Neuronal stem cell (in vitro differentiated cells): ENCODE measurements at regions not wholly inside any gene's neighbourhood (a gene's known extent, or its start where the extent isn't known, plus 50 kb on each side); places are given as distances from the start of the nearest gene placed in this dataset.

Experiments
- DNase-seq: peaks from one replicate; pipeline ENCODE4 v3.0.0-alpha.2; 2013; ENCODE audit warnings: low spot score
- H2AFZ ChIP-seq: one replicate; pipeline ENCODE4 v1.6.1; 2013; ENCODE audit warnings: mild to moderate bottlenecking, low read length, inconsistent platforms
- H2AK5ac ChIP-seq: 2 replicates; pipeline ENCODE4 v1.6.1; 2013; ENCODE audit warnings: low read depth, mild to moderate bottlenecking, inconsistent platforms, low read length, moderate library complexity, mixed read lengths
- H2BK120ac ChIP-seq: 2 replicates; pipeline ENCODE4 v1.6.1; 2013; ENCODE audit warnings: low read depth, mild to moderate bottlenecking, inconsistent platforms, low read length, moderate library complexity, mixed read lengths
- H2BK12ac ChIP-seq: one replicate; pipeline ENCODE4 v1.6.1; 2013; ENCODE audit warnings: low read length, inconsistent platforms
- H2BK15ac ChIP-seq: 2 replicates; pipeline ENCODE4 v1.6.1; 2013; ENCODE audit warnings: mild to moderate bottlenecking, low read length, inconsistent platforms, mixed read lengths
- H2BK5ac ChIP-seq: one replicate; pipeline ENCODE4 v1.6.1; 2013; ENCODE audit warnings: inconsistent platforms, mild to moderate bottlenecking, low read length, moderate library complexity
- H3K14ac ChIP-seq: one replicate; pipeline ENCODE4 v1.6.1; 2013; ENCODE audit warnings: low read length, inconsistent platforms
- H3K18ac ChIP-seq: 2 replicates; pipeline ENCODE4 v1.6.1; 2013; ENCODE audit warnings: low read length, inconsistent platforms
- H3K23ac ChIP-seq: 2 replicates; pipeline ENCODE4 v1.6.1; 2013; ENCODE audit warnings: low read depth, mild to moderate bottlenecking, mixed read lengths, low read length, inconsistent platforms; ENCODE audit not compliant: poor library complexity
- H3K27ac ChIP-seq: replicated peaks from 3 replicates; pipeline ENCODE4 v1.5.1; 2013; ENCODE audit warnings: low read length, inconsistent platforms
- H3K27me3 ChIP-seq, 3 experiments: 2 replicates each; pipeline ENCODE4 v1.6.1; 2013; ENCODE audit warnings: low read length in 3 of 3, mild to moderate bottlenecking in 2 of 3, inconsistent platforms in 1 of 3, low read depth in 1 of 3, mixed read lengths in 1 of 3, moderate library complexity in 1 of 3; ENCODE audit not compliant: control insufficient read depth in 3 of 3, insufficient read depth in 3 of 3
- H3K36me3 ChIP-seq, 2 donors: replicated peaks in 1 of 2; 2 replicates each; pipeline ENCODE4 v1.6.1; 2013; ENCODE audit warnings: low read length in 2 of 2; ENCODE audit not compliant: control insufficient read depth in 2 of 2, insufficient read depth in 2 of 2
- H3K4ac ChIP-seq: 2 replicates; pipeline ENCODE4 v1.6.1; 2013; ENCODE audit warnings: inconsistent platforms, mild to moderate bottlenecking, low read length, moderate library complexity
- H3K4me1 ChIP-seq, 2 donors: 1 replicate in 1 of 2; 2 replicates in 1 of 2; pipeline ENCODE4 v1.6.1; 2013; ENCODE audit warnings: low read length in 2 of 2, low read depth in 1 of 2; ENCODE audit not compliant: control insufficient read depth in 2 of 2, insufficient read depth in 1 of 2
- H3K4me2 ChIP-seq: one replicate; pipeline ENCODE4 v1.6.1; 2013; ENCODE audit warnings: mild to moderate bottlenecking, low read length, inconsistent platforms; ENCODE audit not compliant: insufficient read depth, poor library complexity, severe bottlenecking
- H3K4me3 ChIP-seq, 2 donors: 2 replicates each; pipeline ENCODE4 v1.5.1; 2013; ENCODE audit warnings: low read length in 2 of 2, mild to moderate bottlenecking in 2 of 2, inconsistent platforms in 1 of 2, moderate library complexity in 1 of 2
- H3K79me1 ChIP-seq: one replicate; pipeline ENCODE4 v1.6.1; 2013; ENCODE audit warnings: low read depth, mild to moderate bottlenecking, inconsistent platforms, low read length, moderate library complexity
- H3K9ac ChIP-seq: one replicate; pipeline ENCODE4 v1.6.1; 2013; ENCODE audit warnings: mild to moderate bottlenecking, low read depth, low read length, inconsistent platforms; ENCODE audit not compliant: poor library complexity
- H3K9me3 ChIP-seq, 2 donors: replicated peaks in 1 of 2; 2 replicates each; pipeline versions ENCODE3 to v1.6.1; 2013; ENCODE audit warnings: low read length in 2 of 2, mild to moderate bottlenecking in 2 of 2, inconsistent platforms in 1 of 2, low read depth in 1 of 2, mixed read lengths in 1 of 2, moderate library complexity in 1 of 2; ENCODE audit not compliant: control insufficient read depth in 2 of 2, insufficient read depth in 1 of 2
- H4K8ac ChIP-seq: one replicate; pipeline ENCODE4 v1.6.1; 2013; ENCODE audit warnings: low read depth, mild to moderate bottlenecking, inconsistent platforms, low read length, moderate library complexity
- H4K91ac ChIP-seq: one replicate; pipeline ENCODE4 v1.6.1; 2013; ENCODE audit warnings: low read length, low read depth, mild to moderate bottlenecking, inconsistent platforms; ENCODE audit not compliant: poor library complexity
- WGBS, 2 donors: extraction: QIAGEN DNeasy Blood & Tissue Kit; methylation state at CpG; one replicate each; pipeline ENCODE4 v1.1.7; 2013; ENCODE audit warnings: missing lambda C conversion rate in 2 of 2, mixed read lengths in 1 of 2; ENCODE audit not compliant: insufficient read length in 2 of 2, insufficient replicate concordance in 1 of 2; ENCODE audit errors: extremely low coverage in 2 of 2; 5-methylcytosine and 5-hydroxymethylcytosine counted together

GRCh38 chr5:125974679-125975078, 448.5 kb upstream of the GRAMD2B start:
- Histone ChIP-seq H3K18ac (no peak overlapping the region), H3K4ac (no peak overlapping the region), H3K36me3 (no peaks in the 10 kb centered on the region), H3K23ac (no peak overlapping the region), H4K91ac (no peak overlapping the region), H2BK5ac (no peak overlapping the region), H2AK5ac (no peak overlapping the region), H3K4me2 (no peak overlapping the region), H4K8ac (no peak overlapping the region), H3K9me3 (no peaks in the 10 kb centered on the region), H3K79me1 (no peaks in the 10 kb centered on the region), H2BK15ac (no peak overlapping the region), H3K4me1 (peaks cover 8 to 11% of the 10 kb centered on the region in 2 donors), H3K4me3 (no peak overlapping the region), H3K9ac (no peak overlapping the region), H2BK120ac (no peak overlapping the region), H3K27me3 (no peaks in the 10 kb centered on the region), H3K27ac (no peak overlapping the region), H3K14ac (no peak overlapping the region), H2AFZ (peak overlapping the region; percentile 70), H2BK12ac (no peak overlapping the region)
- no CpG with 5 or more reads among the region's 3 CpGs for WGBS, 2 donors
- DNase-seq = no peak

- H2AK5ac ChIP-seq = no peak overlapping the region
- no CpG with 5 or more reads among the region's 2 CpGs for WGBS, 2 donors
Measured at GRCh38 chr5:125976421-125977000, 446.7 kb upstream of the GRAMD2B start.

DNA sequence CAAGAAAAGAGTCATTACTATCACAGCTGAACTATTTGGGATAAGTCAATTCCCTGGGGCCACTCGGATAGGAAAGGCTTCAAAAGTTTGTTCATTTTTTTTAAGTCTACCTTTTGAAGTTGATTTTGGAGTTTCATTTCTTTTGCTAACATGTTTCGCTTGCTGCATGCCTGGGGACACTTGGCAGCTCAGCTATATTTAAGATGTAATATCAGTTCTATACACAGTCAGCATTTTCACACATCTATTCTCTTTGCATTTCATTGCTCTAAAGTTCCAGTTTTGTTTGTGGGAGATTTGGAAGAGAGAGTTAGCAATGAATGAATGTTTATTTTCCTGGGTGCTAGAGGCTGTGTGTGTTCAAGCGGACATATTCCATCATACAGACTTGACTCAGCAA, 445.2 kb upstream of the GRAMD2B start:
- H2AK5ac ChIP-seq = no peak overlapping the region
- DNase-seq = no peak
- no peak overlapping the region for H3K18ac ChIP-seq
- no peak overlapping the region for H2BK120ac ChIP-seq
- H3K4me2 ChIP-seq = no peak overlapping the region
- WGBS, 2 donors = no CpG with 5 or more reads among the region's 3 CpGs
- H4K8ac ChIP-seq = no peak overlapping the region
- no peaks in the 10 kb centered on the region for H3K79me1 ChIP-seq
- no peak overlapping the region for H2BK15ac ChIP-seq
- H3K9me3 ChIP-seq = no peaks in the 10 kb centered on the region
- H3K36me3 ChIP-seq = no peaks in the 10 kb centered on the region
- no peak overlapping the region for H3K4me3 ChIP-seq
- H4K91ac ChIP-seq = no peak overlapping the region
- H3K27ac ChIP-seq = no peak overlapping the region
- H3K4me1 ChIP-seq = peaks cover 0 to 11% of the 10 kb centered on the region in 2 donors
- H3K9ac ChIP-seq = no peak overlapping the region
- no peak overlapping the region for H2BK12ac ChIP-seq
- no peak overlapping the region for H3K4ac ChIP-seq
- no peak overlapping the region for H3K14ac ChIP-seq
- H3K27me3 ChIP-seq = no peaks in the 10 kb centered on the region
- no peak overlapping the region for H2AFZ ChIP-seq
- H3K23ac ChIP-seq = no peak overlapping the region
- no peak overlapping the region for H2BK5ac ChIP-seq

More at GRCh38 chr5:125976421-125977000, 446.7 kb upstream of the GRAMD2B start:
- Histone ChIP-seq H3K27me3 (no peaks in the 10 kb centered on the region), H3K9me3 (no peaks in the 10 kb centered on the region), H2BK12ac (no peak overlapping the region), H3K4me3 (no peak overlapping the region), H3K14ac (no peak overlapping the region), H3K18ac (no peak overlapping the region), H3K36me3 (no peaks in the 10 kb centered on the region), H2BK120ac (no peak overlapping the region), H3K4ac (no peak overlapping the region), H4K91ac (no peak overlapping the region), H3K79me1 (no peaks in the 10 kb centered on the region), H3K4me1 (peaks cover 0 to 11% of the 10 kb centered on the region in 2 donors), H3K4me2 (no peak overlapping the region), H2BK5ac (no peak overlapping the region), H3K23ac (no peak overlapping the region), H4K8ac (no peak overlapping the region), H2AFZ (no peak overlapping the region), H3K9ac (no peak overlapping the region), H3K27ac (no peak overlapping the region), H2BK15ac (no peak overlapping the region)
- DNase-seq = no peak

- H3K4me1 ChIP-seq = peaks cover 0 to 7% of the 10 kb centered on the region in 2 donors
- peaks cover 0 to 6% of the 10 kb centered on the region in 2 donors for H3K9me3 ChIP-seq
- H3K27ac ChIP-seq = no peak overlapping the region
- H3K14ac ChIP-seq = no peak overlapping the region
- no CpG with 5 or more reads among the region's 4 CpGs for WGBS, 2 donors
- H3K4ac ChIP-seq = no peak overlapping the region
- no peak overlapping the region for H2BK5ac ChIP-seq
- no peak overlapping the region for H2BK12ac ChIP-seq
- H3K4me3 ChIP-seq = no peak overlapping the region
- H2AK5ac ChIP-seq = no peak overlapping the region
- no peak overlapping the region for H4K8ac ChIP-seq
- no peak overlapping the region for H2AFZ ChIP-seq
- H3K27me3 ChIP-seq = no peaks in the 10 kb centered on the region
- no peak overlapping the region for H2BK120ac ChIP-seq
- H3K36me3 ChIP-seq = no peaks in the 10 kb centered on the region
- no peak for DNase-seq
- no peak overlapping the region for H3K4me2 ChIP-seq
- H3K23ac ChIP-seq = no peak overlapping the region
- H2BK15ac ChIP-seq = no peak overlapping the region
- H3K9ac ChIP-seq = no peak overlapping the region
- H3K79me1 ChIP-seq = no peaks in the 10 kb centered on the region
- no peak overlapping the region for H3K18ac ChIP-seq
- H4K91ac ChIP-seq = no peak overlapping the region
Measured at GRCh38 chr5:125979636-125980035, 443.6 kb upstream of the GRAMD2B start.
